GM12878 (cell line): ENCODE measurements at regions not wholly inside any gene's neighbourhood (a gene's known extent, or its start where the extent isn't known, plus 50 kb on each side); places are given as distances from the start of the nearest gene placed in this dataset.

Experiments
- ATAC-seq: fragments of 200-7000 bp; cut with Tn5 transposase; 3 replicates; pipeline ENCODE4 v1.9.1; 2020; ENCODE audit warnings: mild to moderate bottlenecking, moderate library complexity
- BruUV-seq: library from RNA; stranded (reverse); fragments of 400-500 nt; replicated peaks from 2 replicates; lab custom pipeline; 2021; lab: Mats Ljungman, UMichigan
- CTCF ChIA-PET: fragments of 300-600 bp; sonication (Branson Sonifier 250); formaldehyde crosslinking; extraction: SDS; loops from one replicate; lab custom pipeline; 2021; ENCODE audit warnings: inconsistent platforms; lab: Yijun Ruan, JAX
- POLR2A ChIA-PET: fragments of 350-600 bp; formaldehyde crosslinking; extraction: SDS; loops from one replicate; lab custom pipeline; 2021; ENCODE audit warnings: inconsistent platforms; lab: Charles Lee
- RAD21 ChIA-PET: fragments of 300-600 bp; sonication (Branson Sonifier 250); formaldehyde crosslinking; loops from one replicate; lab custom pipeline; 2023; ENCODE audit warnings: antibody characterized with exemption; ENCODE audit not compliant: unreplicated experiment; lab: Charles Lee
- SMC1A ChIA-PET: fragments of 300-600 bp; sonication (Branson Sonifier 250); formaldehyde crosslinking; loops from one replicate; lab custom pipeline; 2023; ENCODE audit not compliant: unreplicated experiment, uncharacterized antibody; lab: Charles Lee
- DNase-seq: peaks from one replicate; pipeline ENCODE4 v3.0.0-alpha.2; 2011; ENCODE audit warnings: low read depth, low spot score
- FAIRE-seq: peaks from 3 replicates; lab custom pipeline; 2011; peaks lifted over from hg19 to GRCh38; lab: Jason Lieb, UNC
- H2AFZ ChIP-seq: 2 replicates; pipeline ENCODE4 v1.6.0; 2011; ENCODE audit warnings: low read depth, low read length, control low read depth; ENCODE audit not compliant: control insufficient read depth
- H3K27ac ChIP-seq: 2 replicates; pipeline ENCODE4 v1.5.1; 2011; ENCODE audit warnings: control low read depth; ENCODE audit not compliant: control insufficient read depth, insufficient read depth
- H3K27me3 ChIP-seq, 2 experiments: replicated peaks in 1 of 2; 2 replicates each; pipeline versions ENCODE4 v1.6.0 to v1.6.1; 2011; ENCODE audit warnings: low read length in 1 of 2; ENCODE audit not compliant: control insufficient read depth in 2 of 2, insufficient read depth in 2 of 2
- H3K36me3 ChIP-seq, 2 experiments: 2 replicates each; pipeline ENCODE4 v1.5.1; 2011; ENCODE audit warnings: low read length in 1 of 2; ENCODE audit not compliant: control insufficient read depth in 2 of 2, insufficient read depth in 2 of 2
- H3K4me1 ChIP-seq: 2 replicates; pipeline ENCODE4 v1.6.1; 2011; ENCODE audit warnings: mild to moderate bottlenecking, low read length, moderate library complexity, mixed read lengths; ENCODE audit not compliant: control insufficient read depth, insufficient read depth
- H3K4me2 ChIP-seq: 2 replicates; pipeline ENCODE4 v1.6.0; 2011; ENCODE audit warnings: control low read depth; ENCODE audit not compliant: control insufficient read depth, insufficient read depth
- H3K4me3 ChIP-seq: fragments of 200-600 bp; sonication (generic); 2 replicates; pipeline ENCODE4 v1.5.1; 2016
- H3K79me2 ChIP-seq: 2 replicates; pipeline ENCODE4 v1.6.0; 2011; ENCODE audit warnings: low read length; ENCODE audit not compliant: control insufficient read depth, insufficient read depth
- H3K9ac ChIP-seq: 2 replicates; pipeline ENCODE4 v1.8.0; 2011; ENCODE audit warnings: low read length, control low read depth, mixed read lengths; ENCODE audit not compliant: control insufficient read depth, insufficient read depth
- H3K9me3 ChIP-seq: replicated peaks from 3 replicates; pipeline ENCODE4 v1.5.1; 2011; ENCODE audit warnings: mild to moderate bottlenecking, low read length; ENCODE audit not compliant: control insufficient read depth, insufficient read depth
- H4K20me1 ChIP-seq: 2 replicates; pipeline ENCODE4 v1.6.0; 2011; ENCODE audit not compliant: control insufficient read depth, insufficient read depth
- BACH1 ChIP-seq: fragments of 450-650 bp; IDR thresholded peaks from 2 replicates; pipeline ENCODE4 v1.6.1; 2017; ENCODE audit warnings: mild to moderate bottlenecking, borderline replicate concordance
- DPF2 ChIP-seq: fragments of 450-650 bp; IDR thresholded peaks from 2 replicates; pipeline ENCODE4 v1.6.1; 2017; ENCODE audit warnings: mild to moderate bottlenecking
- GABPA ChIP-seq: IDR thresholded peaks from 2 replicates; pipeline ENCODE4 v1.6.1; 2014; ENCODE audit warnings: antibody characterized with exemption, low read depth, mild to moderate bottlenecking, inconsistent platforms
- HCFC1 ChIP-seq: fragments of 150-350 bp; IDR thresholded peaks from 2 replicates; pipeline ENCODE4 v1.6.1; 2014; ENCODE audit warnings: low read length
- HDAC6 ChIP-seq: fragments of 200-600 bp; sonication (generic); IDR thresholded peaks from one replicate; pipeline ENCODE4 v1.8.0; 2017; ENCODE audit warnings: antibody characterized with exemption; ENCODE audit not compliant: unreplicated experiment
- IKZF2 ChIP-seq, 2 experiments: fragments of 450-650 bp; IDR thresholded peaks; 2 replicates each; pipeline ENCODE4 v1.6.1; 2017; ENCODE audit warnings: mild to moderate bottlenecking in 2 of 2, moderate library complexity in 2 of 2
- KDM1A ChIP-seq: fragments of 200-600 bp; sonication (generic); IDR thresholded peaks from 2 replicates; pipeline ENCODE4 v1.6.1; 2016; ENCODE audit warnings: borderline replicate concordance
- MEF2B ChIP-seq: fragments of 450-650 bp; IDR thresholded peaks from 2 replicates; pipeline ENCODE4 v1.6.1; 2018; ENCODE audit warnings: mild to moderate bottlenecking, moderate library complexity; ENCODE audit not compliant: partially characterized antibody, poor library complexity, severe bottlenecking
- MLLT1 ChIP-seq: fragments of 450-650 bp; IDR thresholded peaks from 2 replicates; pipeline ENCODE4 v1.6.1; 2016; ENCODE audit warnings: mild to moderate bottlenecking
- MTA3 ChIP-seq: IDR thresholded peaks from 2 replicates; pipeline ENCODE4 v1.6.1; 2012; ENCODE audit warnings: low read length, inconsistent platforms, borderline replicate concordance
- NFYA ChIP-seq: IDR thresholded peaks from 2 replicates; pipeline ENCODE4 v1.6.1; 2011; ENCODE audit warnings: low read depth, mild to moderate bottlenecking, low read length, improper control_type of control experiment, borderline replicate concordance
- RFX5 ChIP-seq: IDR thresholded peaks from 2 replicates; pipeline ENCODE4 v1.6.1; 2011; ENCODE audit warnings: low read depth, low read length, improper control_type of control experiment
- SKIL ChIP-seq: fragments of 450-650 bp; IDR thresholded peaks from 2 replicates; pipeline ENCODE4 v1.6.1; 2017; ENCODE audit warnings: mild to moderate bottlenecking, low read depth, inconsistent platforms; ENCODE audit not compliant: poor library complexity, severe bottlenecking
- SMAD1 ChIP-seq: fragments of 450-650 bp; IDR thresholded peaks from 2 replicates; pipeline ENCODE4 v1.6.1; 2018; ENCODE audit warnings: mild to moderate bottlenecking, low read depth; ENCODE audit not compliant: partially characterized antibody
- TCF7 ChIP-seq: IDR thresholded peaks from 2 replicates; pipeline ENCODE4 v1.6.1; 2014; ENCODE audit warnings: antibody characterized with exemption, borderline replicate concordance
- YBX1 ChIP-seq: fragments of 450-650 bp; IDR thresholded peaks from 2 replicates; pipeline ENCODE4 v1.6.1; 2016; ENCODE audit warnings: antibody characterized with exemption
- YY1 ChIP-seq: IDR thresholded peaks from 2 replicates; pipeline ENCODE4 v1.6.1; 2011; ENCODE audit warnings: low read depth, mild to moderate bottlenecking, low read length
- ZBED1 ChIP-seq: IDR thresholded peaks from 2 replicates; pipeline ENCODE4 v1.6.1; 2016; ENCODE audit warnings: borderline replicate concordance
- WGBS: methylation state at CpG from one replicate; pipeline ENCODE4 v1.1.6; 2016; ENCODE audit warnings: low lambda C conversion rate; ENCODE audit not compliant: insufficient replicate concordance, insufficient coverage; ENCODE audit errors: missing lambda C conversion rate; 5-methylcytosine and 5-hydroxymethylcytosine counted together
- in situ Hi-C: fragments of 300-500 bp; cut with MboI; formaldehyde crosslinking; loops from 9 replicates; pipeline ENCODE4 v1.14.3; 2018; ENCODE audit warnings: mixed read lengths
- intact Hi-C: fragments of 100-400 bp; cut with micrococcal nuclease; formaldehyde crosslinking; loops from one replicate; pipeline ENCODE4 v1.14.2; 2022; ENCODE audit not compliant: unreplicated experiment

DNA sequence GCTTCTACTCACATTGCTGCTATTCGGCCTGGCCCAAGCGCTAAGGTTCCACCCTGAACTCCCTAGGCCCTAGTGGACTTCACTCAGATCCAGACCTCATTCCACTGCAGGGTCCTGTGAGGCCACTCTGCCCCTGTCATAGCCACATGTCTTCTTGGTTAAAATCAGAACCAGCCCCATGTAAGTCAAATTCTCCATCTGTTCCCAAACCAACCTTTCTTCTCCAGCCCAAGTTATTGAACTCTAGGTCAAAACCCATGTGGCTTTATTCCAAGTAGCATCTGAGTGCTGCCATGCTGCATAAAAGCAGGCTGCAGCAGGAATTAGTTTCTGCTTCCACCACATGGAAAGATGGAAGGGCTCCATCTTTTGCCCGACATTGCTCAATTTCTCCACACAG lies 281.2 kb downstream of the SNX13 start:
- in situ Hi-C loops (no loop called here), intact Hi-C loops (no loop called here)
- no peak overlapping the region for H2AFZ ChIP-seq
- CTCF ChIA-PET = interaction anchor here (1.8 kb wide), 1 partner anchor 18 kb away, joined by 4 read pairs; no protein-coding TSS in a partner anchor
- WGBS = 34% methylated on average over 3 of the region's 3 CpGs
- TF ChIP-seq SMAD1 = no peak
- TF ChIP-seq YBX1 = no peak
- TF ChIP-seq DPF2 = no peak
- no peak for TF ChIP-seq HCFC1
- no peak for TF ChIP-seq YY1
- no peak for TF ChIP-seq KDM1A
- no peak for TF ChIP-seq GABPA
- TF ChIP-seq MTA3 = no peak
- TF ChIP-seq IKZF2 (IDR thresholded peaks at IDR 0.05) = no peak
- TF ChIP-seq SKIL = no peak
- TF ChIP-seq NFYA = no peak
- TF ChIP-seq ZBED1 = no peak
- no peak for TF ChIP-seq MLLT1
- no peak for TF ChIP-seq RFX5
- TF ChIP-seq MEF2B = no peak
- TF ChIP-seq TCF7 = no peak
- TF ChIP-seq BACH1 = no peak
- TF ChIP-seq HDAC6 = no peak
- H3K27ac ChIP-seq = no peak overlapping the region
- RAD21 ChIA-PET = no interaction called here
- H3K4me2 ChIP-seq = no peak overlapping the region
- SMC1A ChIA-PET = no interaction called here
- no peak overlapping the region for H3K4me3 ChIP-seq
- FAIRE-seq (no peak), ATAC-seq (no peak), DNase-seq (no peak)
- H3K36me3 ChIP-seq = no peaks in the 10 kb centered on the region
- H3K9me3 ChIP-seq = no peaks in the 10 kb centered on the region
- no peaks in the 10 kb centered on the region for H4K20me1 ChIP-seq
- H3K27me3 ChIP-seq = no peaks in the 10 kb centered on the region
- H3K9ac ChIP-seq = no peak overlapping the region
- H3K4me1 ChIP-seq = no peaks in the 10 kb centered on the region
- no TSS peak for BruUV-seq
- POLR2A ChIA-PET = no interaction called here
- H3K79me2 ChIP-seq = no peaks in the 10 kb centered on the region
